Trophoblast cell (in vitro differentiated cells and primary cell): ENCODE measurements at regions not wholly inside any gene's neighbourhood (a gene's known extent, or its start where the extent isn't known, plus 50 kb on each side); places are given as distances from the start of the nearest gene placed in this dataset.

ENCODE experiments used
- DNase-seq, 2 donors: peaks; one replicate each; pipeline ENCODE4 v3.0.0-alpha.2; 2016
- H2AFZ ChIP-seq: 2 replicates; pipeline ENCODE4 v1.6.1; 2013; ENCODE audit warnings: low read length, moderate library complexity, mild to moderate bottlenecking; ENCODE audit not compliant: insufficient read depth, poor library complexity
- H2AK5ac ChIP-seq: 2 replicates; pipeline ENCODE4 v1.6.1; 2013; ENCODE audit warnings: mild to moderate bottlenecking, low read length
- H2BK120ac ChIP-seq: 2 replicates; pipeline ENCODE4 v1.6.1; 2013; ENCODE audit warnings: low read length, mild to moderate bottlenecking, moderate library complexity; ENCODE audit not compliant: insufficient read depth, poor library complexity
- H2BK12ac ChIP-seq: 2 replicates; pipeline ENCODE4 v1.6.1; 2013; ENCODE audit warnings: mild to moderate bottlenecking, low read length, moderate library complexity
- H2BK5ac ChIP-seq: 2 replicates; pipeline ENCODE4 v1.6.1; 2013; ENCODE audit warnings: low read length, low read depth, moderate library complexity, mild to moderate bottlenecking; ENCODE audit not compliant: poor library complexity
- H3K14ac ChIP-seq: 2 replicates; pipeline ENCODE4 v1.6.1; 2013; ENCODE audit warnings: mild to moderate bottlenecking, low read length
- H3K18ac ChIP-seq: 2 replicates; pipeline ENCODE4 v1.6.1; 2013; ENCODE audit warnings: mild to moderate bottlenecking, low read length
- H3K23ac ChIP-seq: 2 replicates; pipeline ENCODE4 v1.6.1; 2013; ENCODE audit warnings: low read length
- H3K27ac ChIP-seq: 2 replicates; pipeline ENCODE4 v1.5.1; 2013; ENCODE audit warnings: low read depth, mild to moderate bottlenecking, inconsistent platforms, low read length, moderate library complexity
- H3K27me3 ChIP-seq: 2 replicates; pipeline ENCODE4 v1.6.1; 2013; ENCODE audit warnings: inconsistent platforms, mild to moderate bottlenecking, low read length, moderate library complexity; ENCODE audit not compliant: insufficient read depth
- H3K36me3 ChIP-seq, 2 experiments: 1 replicate in 1 of 2; 2 replicates in 1 of 2; pipeline ENCODE4 v1.6.1; 2013; ENCODE audit warnings: low read length in 2 of 2, mild to moderate bottlenecking in 2 of 2, moderate library complexity in 1 of 2; ENCODE audit not compliant: insufficient read depth in 2 of 2, control insufficient read depth in 1 of 2
- H3K4ac ChIP-seq: 2 replicates; pipeline ENCODE4 v1.6.1; 2013; ENCODE audit warnings: low read depth, mild to moderate bottlenecking, low read length, moderate library complexity
- H3K4me1 ChIP-seq, 2 experiments: 1 replicate in 1 of 2; 2 replicates in 1 of 2; pipeline ENCODE4 v1.6.1; 2013; ENCODE audit warnings: low read length in 2 of 2, mild to moderate bottlenecking in 2 of 2, moderate library complexity in 1 of 2; ENCODE audit not compliant: insufficient read depth in 2 of 2, control insufficient read depth in 1 of 2
- H3K4me2 ChIP-seq: 2 replicates; pipeline ENCODE4 v1.6.1; 2013; ENCODE audit warnings: inconsistent platforms, mild to moderate bottlenecking, low read length, moderate library complexity
- H3K4me3 ChIP-seq: 2 replicates; pipeline ENCODE4 v1.5.1; 2013; ENCODE audit warnings: mild to moderate bottlenecking, low read depth, low read length, inconsistent platforms
- H3K79me1 ChIP-seq: one replicate; pipeline ENCODE4 v1.6.1; 2013; ENCODE audit warnings: low read length
- H3K79me2 ChIP-seq: 2 replicates; pipeline ENCODE4 v1.6.1; 2013; ENCODE audit warnings: low read length, mild to moderate bottlenecking; ENCODE audit not compliant: control insufficient read depth, insufficient read depth, poor library complexity
- H3K9ac ChIP-seq: 2 replicates; pipeline ENCODE4 v1.6.1; 2013; ENCODE audit warnings: mild to moderate bottlenecking, low read length
- H3K9me3 ChIP-seq: 2 replicates; pipeline ENCODE4 v1.6.1; 2013; ENCODE audit warnings: low read depth, mild to moderate bottlenecking, control low read depth, inconsistent platforms, low read length; ENCODE audit not compliant: insufficient read depth
- H4K12ac ChIP-seq: 2 replicates; pipeline ENCODE4 v1.6.1; 2013; ENCODE audit warnings: low read depth, mild to moderate bottlenecking, low read length, moderate library complexity
- H4K8ac ChIP-seq: 2 replicates; pipeline ENCODE4 v1.6.1; 2013; ENCODE audit warnings: low read depth, mild to moderate bottlenecking, low read length, moderate library complexity
- H4K91ac ChIP-seq: one replicate; pipeline ENCODE4 v1.6.1; 2013; ENCODE audit warnings: low read depth, mild to moderate bottlenecking, low read length, moderate library complexity
- WGBS: extraction: QIAGEN DNeasy Blood & Tissue Kit; methylation state at CpG from one replicate; pipeline ENCODE4 v1.1.7; 2013; ENCODE audit warnings: missing lambda C conversion rate; ENCODE audit not compliant: insufficient read length, insufficient coverage; ENCODE audit errors: extremely low coverage; 5-methylcytosine and 5-hydroxymethylcytosine counted together

DNA sequence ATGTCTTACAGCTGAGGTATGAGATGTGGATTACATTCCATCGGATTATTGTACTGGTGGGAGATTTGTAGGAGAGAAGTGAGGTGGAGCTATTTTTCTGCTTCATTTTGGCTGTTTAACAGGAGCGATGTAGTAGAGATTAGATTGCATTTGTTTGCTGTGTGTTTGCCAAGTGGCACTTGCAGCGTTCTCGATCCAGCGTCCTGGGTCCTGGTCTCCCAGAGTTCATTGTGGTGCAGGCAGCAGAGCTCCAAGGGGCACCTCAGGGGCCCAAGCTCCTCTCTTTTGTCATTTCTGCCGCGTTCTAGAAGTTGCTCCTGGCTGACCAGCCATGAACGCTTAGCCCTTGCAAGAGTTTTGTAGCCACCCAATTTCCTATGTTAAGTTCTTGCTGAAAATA lies 210.1 kb upstream of the APCDD1 start:
- Histone ChIP-seq H2BK5ac (no peak overlapping the region), H3K4ac (no peak overlapping the region), H2BK12ac (no peak overlapping the region), H3K23ac (no peak overlapping the region), H3K18ac (no peak overlapping the region), H2AK5ac (no peak overlapping the region), H3K14ac (no peak overlapping the region), H3K36me3 (no peaks in the 10 kb centered on the region), H4K12ac (no peak overlapping the region), H3K27ac (no peak overlapping the region), H3K4me2 (no peak overlapping the region), H3K27me3 (no peaks in the 10 kb centered on the region), H2BK120ac (no peak overlapping the region), H3K9me3 (no peaks in the 10 kb centered on the region), H4K91ac (no peak overlapping the region), H3K4me1 (no peaks in the 10 kb centered on the region), H3K9ac (no peak overlapping the region), H3K4me3 (no peak overlapping the region), H3K79me1 (no peaks in the 10 kb centered on the region), H4K8ac (no peak overlapping the region), H3K79me2 (no peaks in the 10 kb centered on the region), H2AFZ (no peak overlapping the region)
- no peak for DNase-seq
- no CpG with 5 or more reads among the region's 8 CpGs for WGBS

DNA sequence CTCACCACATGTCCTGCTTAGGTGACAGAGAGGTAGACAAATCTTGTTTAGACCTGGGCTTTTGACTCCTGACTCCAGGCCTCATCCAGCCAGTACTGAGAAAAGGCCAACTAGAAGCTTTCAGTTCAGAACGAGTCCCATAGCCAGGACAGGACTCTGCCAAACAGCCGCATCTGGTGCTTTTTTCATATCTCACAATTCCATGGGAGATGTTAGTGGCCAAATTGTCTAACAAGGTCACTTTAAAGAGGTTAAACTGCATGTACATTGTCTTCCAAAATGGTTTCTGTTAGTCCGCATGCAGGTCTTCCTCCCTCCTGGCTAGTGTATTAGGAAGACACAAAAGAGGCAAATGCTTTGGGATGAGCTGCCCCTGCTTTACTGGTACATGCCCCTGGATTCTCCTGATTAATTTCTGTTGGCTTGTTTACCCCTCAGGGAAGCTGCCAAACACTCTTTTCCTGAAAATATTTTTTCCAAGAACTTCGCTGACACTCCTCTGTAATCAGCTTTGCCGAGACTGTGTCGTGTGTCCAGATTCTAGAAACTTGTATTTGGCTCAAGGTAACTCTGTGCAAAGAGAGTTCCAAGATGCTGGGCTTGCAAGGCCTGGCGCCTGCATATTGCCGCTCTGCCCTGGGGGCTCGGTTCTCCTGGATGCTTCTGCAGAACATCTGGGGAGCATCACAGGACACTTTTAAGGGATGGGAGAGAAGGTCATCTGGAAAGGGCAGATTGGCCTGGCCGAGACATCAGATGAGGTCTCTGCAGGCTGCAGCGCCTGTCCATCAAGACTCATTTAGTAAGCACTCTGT lies 209.2 kb upstream of the APCDD1 start:
- H3K18ac ChIP-seq = no peak overlapping the region

DNA sequence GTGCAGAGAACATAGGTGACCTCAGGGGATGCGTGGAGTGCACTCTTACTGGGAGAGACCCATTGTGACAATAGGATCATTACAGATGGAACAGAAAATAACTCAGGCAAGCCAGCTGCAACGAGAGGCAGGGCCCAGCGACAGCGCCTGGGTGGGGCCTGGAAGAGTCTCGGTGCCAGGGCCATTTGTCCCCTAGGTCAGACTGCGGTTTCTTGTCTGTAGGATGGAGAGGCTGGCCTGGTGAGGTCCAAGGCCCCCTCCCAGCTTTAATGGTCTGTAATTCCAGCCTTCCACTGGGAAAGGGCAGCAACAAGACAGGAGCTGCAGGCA lies 208.6 kb upstream of the APCDD1 start:
- Histone ChIP-seq H3K4me1 (no peaks in the 10 kb centered on the region), H2BK120ac (no peak overlapping the region), H3K27ac (no peak overlapping the region), H3K9ac (no peak overlapping the region), H4K12ac (no peak overlapping the region), H3K36me3 (no peaks in the 10 kb centered on the region), H2BK12ac (no peak overlapping the region), H2BK5ac (no peak overlapping the region), H4K91ac (no peak overlapping the region), H3K27me3 (no peaks in the 10 kb centered on the region), H3K79me1 (no peaks in the 10 kb centered on the region), H2AFZ (no peak overlapping the region), H3K4me2 (no peak overlapping the region), H4K8ac (no peak overlapping the region), H3K9me3 (no peaks in the 10 kb centered on the region), H3K79me2 (no peaks in the 10 kb centered on the region), H3K23ac (no peak overlapping the region), H3K4me3 (no peak overlapping the region), H3K4ac (no peak overlapping the region), H3K18ac (no peak overlapping the region), H2AK5ac (no peak overlapping the region), H3K14ac (no peak overlapping the region)
- no CpG with 5 or more reads among the region's 6 CpGs for WGBS
- DNase-seq = no peak

More for the DNA sequence above, 209.2 kb upstream of the APCDD1 start:
- Histone ChIP-seq H3K27me3 (no peaks in the 10 kb centered on the region), H2BK12ac (no peak overlapping the region), H2BK120ac (no peak overlapping the region), H2AFZ (no peak overlapping the region), H3K23ac (no peak overlapping the region), H3K79me1 (no peaks in the 10 kb centered on the region), H3K79me2 (no peaks in the 10 kb centered on the region), H3K14ac (no peak overlapping the region), H3K4me3 (no peak overlapping the region), H3K4me1 (no peaks in the 10 kb centered on the region), H4K8ac (no peak overlapping the region), H3K4ac (no peak overlapping the region), H3K4me2 (no peak overlapping the region), H3K9ac (no peak overlapping the region), H3K36me3 (no peaks in the 10 kb centered on the region), H4K12ac (no peak overlapping the region), H2AK5ac (no peak overlapping the region), H3K27ac (no peak overlapping the region), H4K91ac (no peak overlapping the region), H3K9me3 (no peaks in the 10 kb centered on the region), H2BK5ac (no peak overlapping the region)
- DNase-seq = no peak
- no CpG with 5 or more reads among the region's 11 CpGs for WGBS

DNA sequence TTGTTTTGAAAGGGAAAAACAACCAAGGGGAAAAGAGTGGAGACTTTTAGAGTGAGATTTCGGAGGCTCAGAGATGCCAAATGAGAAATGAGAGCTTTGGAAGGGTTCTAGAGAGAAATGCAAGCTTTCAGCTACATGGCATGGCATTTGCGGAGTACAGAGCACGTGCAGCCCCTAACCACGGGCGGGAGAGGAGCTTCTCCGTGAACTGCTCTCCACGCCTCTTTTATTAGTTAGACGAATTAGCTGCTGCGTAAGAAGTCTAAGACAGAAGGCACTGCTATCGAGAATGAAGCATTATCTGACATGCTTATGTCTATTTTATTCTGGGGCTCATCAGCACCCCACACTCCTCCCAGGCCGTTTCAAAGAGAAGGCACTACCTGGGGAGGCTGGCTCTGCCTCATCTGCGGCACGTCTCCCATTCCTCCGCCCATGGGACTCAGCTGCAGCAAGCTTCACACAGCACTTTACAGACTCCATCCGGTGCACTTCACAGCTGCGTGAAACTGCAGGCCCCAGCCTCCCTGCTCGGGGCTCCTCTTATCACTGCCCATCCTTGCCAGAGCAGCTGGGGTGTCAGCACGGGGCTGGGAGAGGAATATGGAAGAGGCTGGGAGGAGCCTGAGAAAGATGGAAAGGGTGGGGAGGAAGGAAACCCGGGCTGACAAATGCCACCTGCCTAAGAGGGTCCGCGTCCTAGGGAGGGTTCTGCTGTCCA lies 207.3 kb upstream of the APCDD1 start:
- H3K14ac ChIP-seq = no peak overlapping the region
- no peaks in the 10 kb centered on the region for H3K4me1 ChIP-seq
- H3K4ac ChIP-seq = no peak overlapping the region
- no peak overlapping the region for H2BK12ac ChIP-seq
- no peaks in the 10 kb centered on the region for H3K79me2 ChIP-seq
- no peaks in the 10 kb centered on the region for H3K27me3 ChIP-seq
- no peak overlapping the region for H4K12ac ChIP-seq
- no peak overlapping the region for H2AK5ac ChIP-seq
- H3K36me3 ChIP-seq = no peaks in the 10 kb centered on the region
- H3K27ac ChIP-seq = no peak overlapping the region
- H3K9me3 ChIP-seq = no peaks in the 10 kb centered on the region
- H2AFZ ChIP-seq = no peak overlapping the region
- H3K18ac ChIP-seq = no peak overlapping the region
- no peak overlapping the region for H3K4me2 ChIP-seq
- no peak overlapping the region for H2BK120ac ChIP-seq
- H3K4me3 ChIP-seq = no peak overlapping the region
- WGBS = no CpG with 5 or more reads among the region's 21 CpGs
- H4K8ac ChIP-seq = no peak overlapping the region
- no peak overlapping the region for H3K9ac ChIP-seq
- H4K91ac ChIP-seq = no peak overlapping the region
- no peak for DNase-seq
- H3K23ac ChIP-seq = no peak overlapping the region
- H3K79me1 ChIP-seq = no peaks in the 10 kb centered on the region
- H2BK5ac ChIP-seq = no peak overlapping the region
